WERI-Rb-1 (cell line): ENCODE measurements at regions not wholly inside any gene's neighbourhood (a gene's known extent, or its start where the extent isn't known, plus 50 kb on each side); places are given as distances from the start of the nearest gene placed in this dataset.
"Not testable (repeated sequence)": the region's sequence is repeated elsewhere in the genome, so short reads cannot be mapped to it uniquely, and the experiment has no call there.

Source experiments
- DNase-seq: peaks from one replicate; pipeline ENCODE4 v3.0.0-alpha.2; 2020
- H3K27ac ChIP-seq: fragments of 250-450 bp; sonication (Bioruptor Pico); 2 replicates; pipeline ENCODE4 v1.5.1; 2020; ENCODE audit warnings: mild to moderate bottlenecking, moderate library complexity
- H3K27me3 ChIP-seq: fragments of 250-450 bp; sonication (Bioruptor Pico); 2 replicates; pipeline ENCODE4 v1.5.1; 2021; ENCODE audit warnings: mild to moderate bottlenecking, low read depth, moderate library complexity; ENCODE audit not compliant: insufficient read depth, severe bottlenecking
- H3K36me3 ChIP-seq: fragments of 250-450 bp; sonication (Bioruptor Pico); 2 replicates; pipeline ENCODE4 v1.5.1; 2020; ENCODE audit warnings: mild to moderate bottlenecking, moderate library complexity
- H3K4me3 ChIP-seq: 2 replicates; pipeline ENCODE4 v1.5.1; 2011; ENCODE audit warnings: low read depth, mild to moderate bottlenecking, control low read depth, low read length
- H3K9me3 ChIP-seq: fragments of 250-450 bp; sonication (Bioruptor Pico); 2 replicates; pipeline ENCODE4 v1.5.1; 2021; ENCODE audit warnings: mild to moderate bottlenecking, moderate library complexity; ENCODE audit not compliant: severe bottlenecking
- TF ChIP-seq, protein P1 (sequence below): IDR thresholded peaks from 2 replicates; pipeline ENCODE4 v1.5.1; 2011; ENCODE audit warnings: low read depth, mild to moderate bottlenecking, control low read depth, inconsistent platforms, low read length

DNA sequence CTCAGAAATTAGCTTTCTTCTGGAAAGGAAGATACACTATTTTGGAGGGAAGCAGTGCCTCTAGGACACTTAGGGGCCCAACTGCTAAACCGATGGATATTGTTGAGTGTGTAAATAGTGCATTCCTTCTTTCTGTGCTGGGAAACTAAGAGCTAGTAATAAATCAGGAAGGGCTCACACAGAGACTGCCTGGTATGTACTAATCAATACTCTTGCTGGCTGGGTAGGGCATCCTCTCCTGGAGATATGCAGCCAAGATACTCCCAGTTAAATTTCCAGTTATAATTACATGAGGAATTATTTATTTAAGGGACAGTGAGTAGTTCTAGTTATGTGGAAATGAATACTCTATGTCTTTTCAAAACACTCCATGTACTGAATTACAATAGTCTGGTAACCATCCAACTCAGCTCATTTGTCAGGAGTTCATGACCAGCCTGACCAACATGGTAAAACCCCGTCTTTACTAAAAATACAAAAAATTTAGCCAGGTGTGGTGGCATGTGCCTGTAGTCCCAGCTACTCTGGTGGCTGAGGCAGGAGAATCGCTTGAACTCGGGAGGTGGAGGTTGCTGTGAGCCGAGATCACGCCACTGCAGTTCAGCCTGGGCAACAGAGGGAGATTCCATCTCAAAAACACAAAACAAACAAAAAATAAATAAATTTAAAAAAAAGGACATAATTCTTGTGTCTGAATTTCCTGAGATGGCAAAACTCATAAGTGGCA is 100.0 kb downstream of the OR2B2 start:
- TF ChIP-seq, protein P1, sequence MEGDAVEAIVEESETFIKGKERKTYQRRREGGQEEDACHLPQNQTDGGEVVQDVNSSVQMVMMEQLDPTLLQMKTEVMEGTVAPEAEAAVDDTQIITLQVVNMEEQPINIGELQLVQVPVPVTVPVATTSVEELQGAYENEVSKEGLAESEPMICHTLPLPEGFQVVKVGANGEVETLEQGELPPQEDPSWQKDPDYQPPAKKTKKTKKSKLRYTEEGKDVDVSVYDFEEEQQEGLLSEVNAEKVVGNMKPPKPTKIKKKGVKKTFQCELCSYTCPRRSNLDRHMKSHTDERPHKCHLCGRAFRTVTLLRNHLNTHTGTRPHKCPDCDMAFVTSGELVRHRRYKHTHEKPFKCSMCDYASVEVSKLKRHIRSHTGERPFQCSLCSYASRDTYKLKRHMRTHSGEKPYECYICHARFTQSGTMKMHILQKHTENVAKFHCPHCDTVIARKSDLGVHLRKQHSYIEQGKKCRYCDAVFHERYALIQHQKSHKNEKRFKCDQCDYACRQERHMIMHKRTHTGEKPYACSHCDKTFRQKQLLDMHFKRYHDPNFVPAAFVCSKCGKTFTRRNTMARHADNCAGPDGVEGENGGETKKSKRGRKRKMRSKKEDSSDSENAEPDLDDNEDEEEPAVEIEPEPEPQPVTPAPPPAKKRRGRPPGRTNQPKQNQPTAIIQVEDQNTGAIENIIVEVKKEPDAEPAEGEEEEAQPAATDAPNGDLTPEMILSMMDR = no peak
- H3K27ac ChIP-seq = no peak overlapping the region
- no peaks in the 10 kb centered on the region for H3K36me3 ChIP-seq
- peaks cover 7% of the 10 kb centered on the region for H3K9me3 ChIP-seq
- no peaks in the 10 kb centered on the region for H3K27me3 ChIP-seq
- no peak overlapping the region for H3K4me3 ChIP-seq
- no peak for DNase-seq

- H3K9me3 ChIP-seq = peaks cover 7% of the 10 kb centered on the region
- H3K27ac ChIP-seq = no peak overlapping the region
- TF ChIP-seq, protein P1 = no peak
- H3K4me3 ChIP-seq = no peak overlapping the region
- DNase-seq = no peak
- H3K36me3 ChIP-seq = no peaks in the 10 kb centered on the region
- H3K27me3 ChIP-seq = no peaks in the 10 kb centered on the region
Measured at GRCh38 chr6:27811451-27811772, 100.8 kb downstream of the OR2B2 start.

- H3K27me3 ChIP-seq = no peaks in the 10 kb centered on the region
- H3K9me3 ChIP-seq = peaks cover 7% of the 10 kb centered on the region
Measured at GRCh38 chr6:27810768-27811450, 101.3 kb downstream of the OR2B2 start.

DNA sequence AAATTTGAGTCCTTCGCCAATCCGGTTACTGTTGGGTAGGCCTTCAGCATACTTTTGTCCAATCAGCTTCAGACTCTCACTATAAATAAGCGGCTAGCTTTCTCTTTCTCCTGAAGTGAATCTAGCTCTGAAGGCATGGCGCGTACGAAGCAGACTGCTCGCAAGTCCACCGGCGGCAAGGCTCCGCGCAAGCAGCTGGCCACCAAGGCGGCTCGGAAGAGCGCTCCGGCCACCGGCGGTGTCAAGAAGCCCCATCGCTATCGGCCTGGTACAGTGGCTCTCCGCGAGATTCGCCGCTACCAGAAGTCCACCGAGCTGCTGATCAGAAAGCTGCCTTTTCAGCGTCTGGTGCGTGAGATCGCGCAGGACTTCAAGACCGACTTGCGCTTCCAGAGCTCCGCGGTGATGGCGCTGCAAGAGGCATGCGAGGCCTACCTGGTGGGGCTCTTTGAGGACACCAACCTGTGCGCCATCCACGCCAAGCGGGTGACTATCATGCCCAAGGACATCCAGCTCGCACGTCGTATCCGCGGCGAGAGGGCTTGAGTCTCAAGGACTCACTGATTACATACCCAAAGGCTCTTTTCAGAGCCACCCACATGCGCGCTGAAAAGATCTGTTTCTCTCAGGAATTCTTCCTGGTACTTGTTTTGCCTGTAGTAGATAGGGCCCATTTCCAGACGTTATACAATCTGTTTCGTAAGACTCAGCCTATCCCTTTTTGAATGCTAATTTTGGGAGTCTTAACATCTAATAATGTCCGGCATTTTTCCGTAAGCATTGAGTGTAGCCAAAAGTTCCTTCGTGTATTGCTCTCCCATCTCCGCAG is 102.0 kb downstream of the OR2B2 start:
- TF ChIP-seq, protein P1 = no peak
- Histone ChIP-seq H3K36me3 (no peaks in the 10 kb centered on the region), H3K27me3 (no peaks in the 10 kb centered on the region), H3K9me3 (peaks cover 7% of the 10 kb centered on the region), H3K4me3 (no peak overlapping the region), H3K27ac (no peak overlapping the region)
- no peak for DNase-seq

More at GRCh38 chr6:27810768-27811450, 101.3 kb downstream of the OR2B2 start:
- no peak overlapping the region for H3K4me3 ChIP-seq
- DNase-seq = peak; percentile 35
- H3K27ac ChIP-seq = no peak overlapping the region
- TF ChIP-seq, protein P1 = no peak
- H3K36me3 ChIP-seq = no peaks in the 10 kb centered on the region

DNA sequence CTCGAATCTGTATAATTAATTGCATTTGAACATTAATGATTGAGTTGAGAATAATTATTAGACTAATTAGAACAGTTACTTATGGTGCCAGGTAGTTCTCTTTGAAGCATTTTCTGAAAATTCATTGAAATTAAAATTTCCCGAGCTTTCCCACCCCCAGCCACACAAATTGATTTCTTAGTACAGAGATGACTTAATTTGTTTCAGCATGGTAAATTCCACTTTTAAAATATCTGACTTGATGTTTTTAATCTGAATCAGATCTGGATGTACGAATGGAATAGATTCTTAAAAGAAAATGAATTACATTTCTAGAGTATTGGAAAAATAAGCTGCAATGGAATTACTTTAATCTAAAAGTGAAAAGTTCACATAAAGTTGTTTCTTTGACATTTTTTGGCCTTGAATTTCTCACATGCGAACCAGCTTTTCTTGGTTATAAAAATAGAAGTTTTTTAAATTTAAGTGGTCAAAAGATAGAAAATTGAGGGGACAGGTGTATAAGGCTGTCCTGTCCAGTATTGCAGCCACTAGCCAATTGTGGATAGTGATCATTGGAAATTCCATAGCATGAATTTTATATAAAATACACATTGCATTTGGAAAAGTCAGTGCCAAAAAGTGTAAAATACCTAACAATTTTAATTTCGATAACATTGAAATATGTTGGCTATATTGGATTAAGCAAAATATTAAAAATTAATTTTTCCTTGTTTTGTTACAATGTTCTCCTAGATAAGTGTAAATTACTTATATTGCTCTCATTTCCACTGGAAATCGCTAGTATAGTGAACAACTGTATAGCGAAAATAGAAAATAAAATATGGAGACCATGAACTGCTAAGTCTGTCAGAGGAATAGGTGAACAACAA is 102.9 kb downstream of the OR2B2 start:
- Histone ChIP-seq H3K9me3 (peaks cover 7% of the 10 kb centered on the region), H3K36me3 (no peaks in the 10 kb centered on the region), H3K27ac (no peak overlapping the region), H3K27me3 (no peaks in the 10 kb centered on the region), H3K4me3 (no peak overlapping the region)
- TF ChIP-seq, protein P1 = no peak
- no peak for DNase-seq

GRCh38 chr6:27808242-27809066 is 103.7 kb downstream of the OR2B2 start:
- not testable (repeated sequence) for H3K27ac ChIP-seq, DNase-seq, H3K9me3 ChIP-seq, H3K4me3 ChIP-seq, H3K27me3 ChIP-seq, H3K36me3 ChIP-seq

- not testable (repeated sequence) for H3K36me3 ChIP-seq, H3K27ac ChIP-seq, DNase-seq, H3K4me3 ChIP-seq, H3K9me3 ChIP-seq, H3K27me3 ChIP-seq
Measured at GRCh38 chr6:27807441-27808241, 104.6 kb downstream of the OR2B2 start.
